OCI-LY1 (cell line): ENCODE measurements at regions not wholly inside any gene's neighbourhood (a gene's known extent, or its start where the extent isn't known, plus 50 kb on each side); places are given as distances from the start of the nearest gene placed in this dataset.

ENCODE experiments used
- H2AFZ ChIP-seq: fragments of 200-600 bp; sonication (generic), shearing (Covaris generic); 2 replicates; pipeline ENCODE4 v1.6.0; 2014; ENCODE audit warnings: antibody characterized with exemption, mild to moderate bottlenecking, low read length
- H3F3A ChIP-seq: fragments of 200-600 bp; sonication (generic), shearing (Covaris generic); 2 replicates; pipeline ENCODE4 v1.6.0; 2014; ENCODE audit warnings: mild to moderate bottlenecking, antibody characterized with exemption, low read length, moderate library complexity; ENCODE audit not compliant: insufficient read depth
- H3K27ac ChIP-seq: fragments of 200-600 bp; sonication (generic); 2 replicates; pipeline ENCODE4 v1.5.1; 2014; ENCODE audit warnings: low read length, mixed run types, mild to moderate bottlenecking, low read depth; ENCODE audit not compliant: poor library complexity, severe bottlenecking
- H3K27me3 ChIP-seq: fragments of 200-600 bp; sonication (generic); 2 replicates; pipeline ENCODE4 v1.6.0; 2014; ENCODE audit warnings: antibody characterized with exemption, mild to moderate bottlenecking, low read length, moderate library complexity; ENCODE audit not compliant: insufficient read depth
- H3K36me3 ChIP-seq: fragments of 200-600 bp; sonication (generic); 2 replicates; pipeline ENCODE4 v1.6.1; 2014; ENCODE audit warnings: mild to moderate bottlenecking, antibody characterized with exemption, low read length, moderate library complexity, mixed read lengths; ENCODE audit not compliant: insufficient read depth
- H3K4me1 ChIP-seq: fragments of 200-600 bp; sonication (generic); 2 replicates; pipeline ENCODE4 v1.5.1; 2014; ENCODE audit warnings: mild to moderate bottlenecking, low read length, moderate library complexity; ENCODE audit not compliant: insufficient read depth, severe bottlenecking
- H3K4me2 ChIP-seq: fragments of 200-600 bp; sonication (generic), shearing (Covaris generic); 2 replicates; pipeline ENCODE4 v1.6.1; 2014; ENCODE audit warnings: low read length
- H3K4me3 ChIP-seq: fragments of 200-600 bp; sonication (generic); 2 replicates; pipeline ENCODE4 v1.5.1; 2014; ENCODE audit warnings: low read length, low read depth, mild to moderate bottlenecking, mixed read lengths; ENCODE audit not compliant: poor library complexity, severe bottlenecking
- H3K79me2 ChIP-seq: fragments of 200-600 bp; shearing (Covaris generic); 2 replicates; pipeline ENCODE4 v1.6.1; 2016; ENCODE audit warnings: mixed run types, low read length, mixed read lengths; ENCODE audit not compliant: insufficient read depth
- H3K9ac ChIP-seq: fragments of 200-600 bp; sonication (generic), shearing (Covaris generic); 2 replicates; pipeline ENCODE4 v1.6.1; 2014; ENCODE audit warnings: mild to moderate bottlenecking, low read length, mixed read lengths
- H3K9me2 ChIP-seq: fragments of 200-600 bp; sonication (generic), shearing (Covaris generic); 2 replicates; pipeline ENCODE4 v1.6.1; 2014; ENCODE audit warnings: low read depth, mild to moderate bottlenecking, low read length, mixed read lengths
- H3K9me3 ChIP-seq: fragments of 200-600 bp; shearing (Covaris generic); 2 replicates; pipeline ENCODE4 v1.6.1; 2014; ENCODE audit warnings: low read length, mixed read lengths
- H4K20me1 ChIP-seq: fragments of 200-600 bp; sonication (generic), shearing (Covaris generic); 2 replicates; pipeline ENCODE4 v1.6.0; 2016; ENCODE audit warnings: mild to moderate bottlenecking, low read length; ENCODE audit not compliant: insufficient read depth
- EZH2 ChIP-seq: fragments of 200-600 bp; sonication (generic), shearing (Covaris generic); IDR thresholded peaks from 2 replicates; pipeline ENCODE4 v1.8.0; 2017; ENCODE audit warnings: borderline replicate concordance, mixed run types, mild to moderate bottlenecking, antibody characterized with exemption, low read length, moderate library complexity, mixed read lengths
- TF ChIP-seq, protein P1 (sequence below): fragments of 200-600 bp; sonication (generic), shearing (Covaris generic); IDR thresholded peaks from 2 replicates; pipeline ENCODE4 v1.5.1; 2017; ENCODE audit warnings: mild to moderate bottlenecking, antibody characterized with exemption, low read length, moderate library complexity, mixed read lengths

- no peaks in the 10 kb centered on the region for H3K36me3 ChIP-seq
- no peaks in the 10 kb centered on the region for H3K4me1 ChIP-seq
- TF ChIP-seq, protein P1, sequence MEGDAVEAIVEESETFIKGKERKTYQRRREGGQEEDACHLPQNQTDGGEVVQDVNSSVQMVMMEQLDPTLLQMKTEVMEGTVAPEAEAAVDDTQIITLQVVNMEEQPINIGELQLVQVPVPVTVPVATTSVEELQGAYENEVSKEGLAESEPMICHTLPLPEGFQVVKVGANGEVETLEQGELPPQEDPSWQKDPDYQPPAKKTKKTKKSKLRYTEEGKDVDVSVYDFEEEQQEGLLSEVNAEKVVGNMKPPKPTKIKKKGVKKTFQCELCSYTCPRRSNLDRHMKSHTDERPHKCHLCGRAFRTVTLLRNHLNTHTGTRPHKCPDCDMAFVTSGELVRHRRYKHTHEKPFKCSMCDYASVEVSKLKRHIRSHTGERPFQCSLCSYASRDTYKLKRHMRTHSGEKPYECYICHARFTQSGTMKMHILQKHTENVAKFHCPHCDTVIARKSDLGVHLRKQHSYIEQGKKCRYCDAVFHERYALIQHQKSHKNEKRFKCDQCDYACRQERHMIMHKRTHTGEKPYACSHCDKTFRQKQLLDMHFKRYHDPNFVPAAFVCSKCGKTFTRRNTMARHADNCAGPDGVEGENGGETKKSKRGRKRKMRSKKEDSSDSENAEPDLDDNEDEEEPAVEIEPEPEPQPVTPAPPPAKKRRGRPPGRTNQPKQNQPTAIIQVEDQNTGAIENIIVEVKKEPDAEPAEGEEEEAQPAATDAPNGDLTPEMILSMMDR: no peak
- no peak for TF ChIP-seq EZH2
Observed at GRCh38 chr3:6097021-6097420, 763.9 kb upstream of the GRM7 start.

DNA sequence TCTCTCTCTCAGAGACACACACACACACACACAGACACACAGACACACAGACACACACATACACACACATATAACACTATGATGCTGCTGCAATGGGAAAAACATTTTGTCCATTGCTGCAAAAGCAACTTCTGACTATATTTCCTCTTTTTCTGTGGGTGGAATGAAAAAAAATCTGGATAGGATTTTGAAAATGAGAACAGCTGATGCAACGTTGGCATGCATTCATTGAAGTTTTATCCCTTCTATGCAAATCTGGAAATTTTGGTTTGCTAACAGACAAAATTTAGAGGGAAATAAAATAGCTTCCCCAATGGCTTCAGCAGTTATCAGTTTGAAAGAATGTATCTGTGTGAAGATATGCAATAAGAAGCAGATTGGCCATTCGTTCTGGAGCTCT lies 763.4 kb upstream of the GRM7 start:
- H3K4me1 ChIP-seq: no peaks in the 10 kb centered on the region
- H3F3A ChIP-seq: no peaks in the 10 kb centered on the region
- H4K20me1 ChIP-seq: no peaks in the 10 kb centered on the region
- H3K9ac ChIP-seq: no peak overlapping the region
- H3K27ac ChIP-seq: no peak overlapping the region
- TF ChIP-seq EZH2: no peak
- TF ChIP-seq, protein P1: no peak
- no peaks in the 10 kb centered on the region for H3K36me3 ChIP-seq
- H3K79me2 ChIP-seq: no peaks in the 10 kb centered on the region
- no peak overlapping the region for H3K4me3 ChIP-seq
- H3K27me3 ChIP-seq: no peaks in the 10 kb centered on the region
- H3K9me3 ChIP-seq: no peaks in the 10 kb centered on the region
- H2AFZ ChIP-seq: no peak overlapping the region
- no peak overlapping the region for H3K4me2 ChIP-seq
- no peaks in the 10 kb centered on the region for H3K9me2 ChIP-seq

More at GRCh38 chr3:6097021-6097420, 763.9 kb upstream of the GRM7 start:
- Histone ChIP-seq H3K27ac (no peak overlapping the region), H3K4me3 (no peak overlapping the region), H2AFZ (no peak overlapping the region), H3K9ac (no peak overlapping the region), H4K20me1 (no peaks in the 10 kb centered on the region), H3K9me2 (no peaks in the 10 kb centered on the region), H3F3A (no peaks in the 10 kb centered on the region), H3K27me3 (no peaks in the 10 kb centered on the region), H3K4me2 (no peak overlapping the region), H3K79me2 (no peaks in the 10 kb centered on the region), H3K9me3 (no peaks in the 10 kb centered on the region)

- no peaks in the 10 kb centered on the region for H3K4me1 ChIP-seq
- H3K9me2 ChIP-seq: no peaks in the 10 kb centered on the region
- no peaks in the 10 kb centered on the region for H4K20me1 ChIP-seq
- H3K36me3 ChIP-seq: no peaks in the 10 kb centered on the region
- no peaks in the 10 kb centered on the region for H3F3A ChIP-seq
- no peaks in the 10 kb centered on the region for H3K79me2 ChIP-seq
- H3K4me3 ChIP-seq: no peak overlapping the region
- no peak overlapping the region for H2AFZ ChIP-seq
- H3K27me3 ChIP-seq: no peaks in the 10 kb centered on the region
- H3K9ac ChIP-seq: no peak overlapping the region
- H3K27ac ChIP-seq: no peak overlapping the region
- no peak overlapping the region for H3K4me2 ChIP-seq
- TF ChIP-seq EZH2: no peak
- TF ChIP-seq, protein P1: no peak
- H3K9me3 ChIP-seq: no peaks in the 10 kb centered on the region
Observed at GRCh38 chr3:6098516-6099157, 762.3 kb upstream of the GRM7 start.
